GDM1 (cell line): ENCODE measurements at regions not wholly inside any gene's neighbourhood (a gene's known extent, or its start where the extent isn't known, plus 50 kb on each side); places are given as distances from the start of the nearest gene placed in this dataset.
"Not testable (repeated sequence)": the region's sequence is repeated elsewhere in the genome, so short reads cannot be mapped to it uniquely, and the experiment has no call there.

Source experiments
- DNase-seq: peaks from one replicate; lab custom pipeline; 2025; lab: John Stamatoyannopoulos, UW

- DNase-seq, result not testable (repeated sequence)
Observed at GRCh38 chr3:178349218-178349596, 187.0 kb upstream of the KCNMB2 start.

GRCh38 chr3:178350763-178351162 lies 185.5 kb upstream of the KCNMB2 start:
- DNase-seq, result no peak

- DNase-seq, result no peak
Observed at GRCh38 chr3:178352326-178353005, 183.8 kb upstream of the KCNMB2 start.

GRCh38 chr3:178353006-178353694 lies 183.1 kb upstream of the KCNMB2 start:
- no peak for DNase-seq

GRCh38 chr3:178359728-178360127 lies 176.5 kb upstream of the KCNMB2 start:
- DNase-seq, result no peak

- DNase-seq, result not testable (repeated sequence)
Observed at GRCh38 chr3:178363048-178363447, 173.2 kb upstream of the KCNMB2 start.

GRCh38 chr3:178367817-178368617 lies 168.2 kb upstream of the KCNMB2 start:
- no peak for DNase-seq

- DNase-seq, result no peak
Observed at GRCh38 chr3:178369006-178369405, 167.2 kb upstream of the KCNMB2 start.

- no peak for DNase-seq
Observed at GRCh38 chr3:178369811-178370210, 166.4 kb upstream of the KCNMB2 start.

GRCh38 chr3:178370387-178370786 lies 165.8 kb upstream of the KCNMB2 start:
- no peak for DNase-seq

- DNase-seq, result no peak
Observed at GRCh38 chr3:178381555-178381954, 154.7 kb upstream of the KCNMB2 start.

- no peak for DNase-seq
Observed at GRCh38 chr3:178381971-178382448, 154.2 kb upstream of the KCNMB2 start.

- no peak for DNase-seq
Observed at GRCh38 chr3:178382449-178383061, 153.7 kb upstream of the KCNMB2 start.

GRCh38 chr3:178384321-178385230 lies 151.7 kb upstream of the KCNMB2 start:
- no peak for DNase-seq

GRCh38 chr3:178385280-178385952 lies 150.8 kb upstream of the KCNMB2 start:
- DNase-seq, result no peak

GRCh38 chr3:178386401-178386800 lies 149.8 kb upstream of the KCNMB2 start:
- no peak for DNase-seq

- DNase-seq, result no peak
Observed at GRCh38 chr3:178386880-178387279, 149.4 kb upstream of the KCNMB2 start.

GRCh38 chr3:178388473-178388872 lies 147.8 kb upstream of the KCNMB2 start:
- no peak for DNase-seq

- DNase-seq, result no peak
Observed at GRCh38 chr3:178389258-178389657, 147.0 kb upstream of the KCNMB2 start.

- DNase-seq, result no peak
Observed at GRCh38 chr3:178392511-178392926, 143.7 kb upstream of the KCNMB2 start.

- no peak for DNase-seq
Observed at GRCh38 chr3:178393146-178393545, 143.1 kb upstream of the KCNMB2 start.
